HFFc6 (cell line): ENCODE measurements at regions not wholly inside any gene's neighbourhood (a gene's known extent, or its start where the extent isn't known, plus 50 kb on each side); places are given as distances from the start of the nearest gene placed in this dataset.

ENCODE experiments used
- DNase-seq: peaks from one replicate; pipeline ENCODE4 v3.0.0-alpha.2; 2018
- H3K27ac Mint-ChIP-seq: 2 replicates; pipeline ENCODE4 v1.8.0; 2020; ENCODE audit warnings: mild to moderate bottlenecking, mixed read lengths
- H3K27me3 Mint-ChIP-seq: 2 replicates; pipeline ENCODE4 v1.8.0; 2021; ENCODE audit warnings: mild to moderate bottlenecking, moderate library complexity, mixed read lengths; ENCODE audit not compliant: insufficient read depth
- H3K36me3 Mint-ChIP-seq: 2 replicates; pipeline ENCODE4 v1.8.0; 2021; ENCODE audit warnings: low read depth, mixed read lengths
- H3K4me1 Mint-ChIP-seq: 2 replicates; pipeline ENCODE4 v1.8.0; 2020; ENCODE audit warnings: low read depth, mixed read lengths
- H3K4me3 Mint-ChIP-seq: 2 replicates; pipeline ENCODE4 v1.8.0; 2020; ENCODE audit warnings: mild to moderate bottlenecking, moderate library complexity, mixed read lengths
- H3K9me3 Mint-ChIP-seq: 2 replicates; pipeline ENCODE4 v1.8.0; 2020; ENCODE audit warnings: mild to moderate bottlenecking, mixed read lengths
- TF ChIP-seq, protein P1 (sequence below): fragments of 200-600 bp; sonication (generic); IDR thresholded peaks from 2 replicates; pipeline ENCODE4 v1.5.0; 2021; ENCODE audit warnings: antibody characterized with exemption, mild to moderate bottlenecking

GRCh38 chr3:151576511-151577137 lies 115.8 kb upstream of the IGSF10 start:
- Mint-ChIP-seq H3K9me3 (no peaks in the 10 kb centered on the region), H3K27ac (no peak overlapping the region), H3K36me3 (no peaks in the 10 kb centered on the region), H3K27me3 (peaks cover 8% of the 10 kb centered on the region), H3K4me1 (peaks cover 11% of the 10 kb centered on the region; the same call in 1 of the 2 replicates), H3K4me3 (no peak overlapping the region)
- DNase-seq = no peak
- TF ChIP-seq, protein P1, sequence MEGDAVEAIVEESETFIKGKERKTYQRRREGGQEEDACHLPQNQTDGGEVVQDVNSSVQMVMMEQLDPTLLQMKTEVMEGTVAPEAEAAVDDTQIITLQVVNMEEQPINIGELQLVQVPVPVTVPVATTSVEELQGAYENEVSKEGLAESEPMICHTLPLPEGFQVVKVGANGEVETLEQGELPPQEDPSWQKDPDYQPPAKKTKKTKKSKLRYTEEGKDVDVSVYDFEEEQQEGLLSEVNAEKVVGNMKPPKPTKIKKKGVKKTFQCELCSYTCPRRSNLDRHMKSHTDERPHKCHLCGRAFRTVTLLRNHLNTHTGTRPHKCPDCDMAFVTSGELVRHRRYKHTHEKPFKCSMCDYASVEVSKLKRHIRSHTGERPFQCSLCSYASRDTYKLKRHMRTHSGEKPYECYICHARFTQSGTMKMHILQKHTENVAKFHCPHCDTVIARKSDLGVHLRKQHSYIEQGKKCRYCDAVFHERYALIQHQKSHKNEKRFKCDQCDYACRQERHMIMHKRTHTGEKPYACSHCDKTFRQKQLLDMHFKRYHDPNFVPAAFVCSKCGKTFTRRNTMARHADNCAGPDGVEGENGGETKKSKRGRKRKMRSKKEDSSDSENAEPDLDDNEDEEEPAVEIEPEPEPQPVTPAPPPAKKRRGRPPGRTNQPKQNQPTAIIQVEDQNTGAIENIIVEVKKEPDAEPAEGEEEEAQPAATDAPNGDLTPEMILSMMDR = no peak

- H3K27me3 Mint-ChIP-seq = peaks cover 11% of the 10 kb centered on the region
- H3K27ac Mint-ChIP-seq = no peak overlapping the region
- TF ChIP-seq, protein P1 = no peak
- no peak overlapping the region for H3K4me3 Mint-ChIP-seq
- no peaks in the 10 kb centered on the region for H3K9me3 Mint-ChIP-seq
- no peaks in the 10 kb centered on the region for H3K4me1 Mint-ChIP-seq
- DNase-seq = no peak
- no peaks in the 10 kb centered on the region for H3K36me3 Mint-ChIP-seq
These were observed 107.3 kb upstream of the IGSF10 start for GRCh38 chr3:151568184-151568583.

DNA sequence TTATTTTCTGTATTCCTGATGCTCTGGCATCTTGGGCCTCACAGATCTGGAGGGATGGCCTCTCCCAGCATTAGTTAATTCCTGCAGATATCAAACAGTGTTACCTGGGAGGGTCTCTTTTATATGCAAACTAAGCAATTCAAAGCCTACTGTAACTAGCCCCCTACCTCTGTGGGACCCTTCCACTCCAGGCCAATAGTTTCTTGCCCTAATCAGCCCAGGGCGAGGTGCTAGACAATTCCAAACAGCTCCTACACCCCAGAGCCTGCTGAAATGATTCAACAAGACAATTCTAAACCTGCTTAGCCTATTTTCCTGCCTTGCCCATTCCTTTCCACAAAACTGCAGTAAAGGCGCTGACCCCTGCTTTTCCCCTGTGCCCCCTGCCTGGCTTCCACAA lies 106.6 kb upstream of the IGSF10 start:
- Mint-ChIP-seq H3K9me3 (no peaks in the 10 kb centered on the region), H3K36me3 (no peaks in the 10 kb centered on the region), H3K4me3 (no peak overlapping the region), H3K4me1 (no peaks in the 10 kb centered on the region), H3K27me3 (peaks cover 11% of the 10 kb centered on the region), H3K27ac (no peak overlapping the region)
- DNase-seq = no peak
- TF ChIP-seq, protein P1 = no peak

DNA sequence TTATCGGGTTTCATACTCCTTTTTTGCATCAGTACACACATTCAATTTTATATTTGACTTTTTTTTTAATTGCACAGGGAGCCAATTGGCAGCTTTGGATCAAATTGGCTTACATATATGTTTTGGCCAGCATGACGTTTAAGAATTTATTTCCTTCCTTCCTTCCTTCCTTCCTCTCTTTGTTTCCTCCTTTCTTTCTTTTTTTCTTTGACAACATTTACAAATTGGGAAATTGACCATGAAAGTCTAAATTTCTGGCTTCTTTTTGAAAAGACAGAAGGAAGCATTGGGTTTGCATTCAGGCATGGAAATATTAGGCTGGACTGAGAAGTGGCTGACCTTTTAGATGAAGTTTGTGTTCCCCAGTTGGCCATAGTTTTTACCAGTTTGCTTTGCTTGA lies 103.4 kb upstream of the IGSF10 start:
- no peak for DNase-seq
- TF ChIP-seq, protein P1 = no peak
- Mint-ChIP-seq H3K27me3 (peaks cover 9% of the 10 kb centered on the region; the same call in 1 of the 2 replicates), H3K4me1 (no peaks in the 10 kb centered on the region), H3K4me3 (no peak overlapping the region), H3K36me3 (no peaks in the 10 kb centered on the region), H3K27ac (no peak overlapping the region), H3K9me3 (no peaks in the 10 kb centered on the region)

DNA sequence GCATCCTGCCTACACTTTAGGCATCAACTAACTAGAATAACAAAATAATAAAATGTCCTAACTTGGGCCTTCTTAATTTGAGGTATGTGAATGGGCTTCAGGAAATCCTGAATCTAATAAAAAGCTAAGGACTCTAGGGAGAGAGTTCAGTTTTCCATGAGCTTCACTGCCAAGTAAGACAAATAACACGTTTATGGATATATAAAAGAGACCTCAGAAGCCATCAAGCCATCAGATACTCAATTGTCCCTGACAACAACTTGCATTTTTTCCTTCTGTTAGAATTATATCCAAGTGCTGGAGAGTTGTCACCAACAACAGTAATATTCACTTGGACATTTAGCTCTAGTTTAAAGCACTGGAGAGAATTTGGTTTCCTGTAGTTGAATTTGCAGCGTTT lies 102.4 kb upstream of the IGSF10 start:
- H3K4me1 Mint-ChIP-seq = no peaks in the 10 kb centered on the region
- H3K27me3 Mint-ChIP-seq = peaks cover 6% of the 10 kb centered on the region; the same call in 1 of the 2 replicates
- no peaks in the 10 kb centered on the region for H3K36me3 Mint-ChIP-seq
- H3K9me3 Mint-ChIP-seq = no peaks in the 10 kb centered on the region
- no peak for DNase-seq
- H3K4me3 Mint-ChIP-seq = no peak overlapping the region
- no peak overlapping the region for H3K27ac Mint-ChIP-seq
- TF ChIP-seq, protein P1 = no peak

DNA sequence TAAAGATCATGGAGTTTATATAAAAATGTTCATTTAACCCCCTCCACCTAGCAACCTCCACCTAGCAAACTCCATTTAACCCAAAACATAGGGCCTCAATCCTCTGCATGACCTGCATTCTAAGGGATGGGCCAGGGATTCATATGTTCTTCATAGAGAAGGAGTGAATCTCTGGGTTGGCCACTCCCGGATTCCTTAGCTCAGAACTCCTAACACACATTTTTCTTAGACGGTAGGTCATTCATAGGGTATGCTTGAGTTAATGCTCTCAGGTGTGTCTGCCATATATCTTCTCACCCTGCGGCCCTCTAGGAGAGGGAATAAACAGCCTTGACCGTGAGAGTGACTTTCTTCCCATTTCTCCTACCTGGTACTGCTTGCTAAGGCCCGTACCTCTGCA lies 102.0 kb upstream of the IGSF10 start:
- H3K4me3 Mint-ChIP-seq = no peak overlapping the region
- no peak for DNase-seq
- H3K9me3 Mint-ChIP-seq = no peaks in the 10 kb centered on the region
- no peak overlapping the region for H3K27ac Mint-ChIP-seq
- no peaks in the 10 kb centered on the region for H3K36me3 Mint-ChIP-seq
- H3K27me3 Mint-ChIP-seq = peaks cover 6% of the 10 kb centered on the region; the same call in 1 of the 2 replicates
- no peaks in the 10 kb centered on the region for H3K4me1 Mint-ChIP-seq
- TF ChIP-seq, protein P1 = no peak
